ENCODE measurements at regions not wholly inside any gene's neighbourhood (a gene's known extent, or its start where the extent isn't known, plus 50 kb on each side); places are given as distances from the start of the nearest gene placed in this dataset.

GRCh38 chr15:81523867-81524266 is 149.9 kb upstream of the TMC3 start:
- DNase-seq (ENCODE audit: low read depth) = no peak

GRCh38 chr15:81520480-81520879 is 146.5 kb upstream of the TMC3 start:
- DNase-seq (ENCODE audit: low read depth) = no peak

DNA sequence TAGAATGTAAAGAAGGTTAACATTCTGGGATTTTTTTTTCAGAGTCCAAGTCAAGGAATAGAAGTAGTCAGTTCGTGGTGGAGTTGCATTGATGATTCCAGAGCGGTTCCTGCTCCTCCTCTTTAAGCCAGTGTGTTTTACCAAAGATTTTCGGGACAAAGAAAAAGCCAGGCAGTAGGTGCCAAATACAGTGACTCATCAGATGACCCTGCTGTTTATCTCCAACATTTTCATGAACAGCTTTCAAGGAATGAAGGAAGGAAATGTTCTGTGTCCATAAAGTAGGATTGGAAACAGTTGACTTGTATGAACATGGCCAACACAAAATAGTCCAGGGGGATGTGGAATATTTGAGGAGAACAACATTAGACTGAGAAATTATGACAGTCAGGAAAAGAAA is 142.4 kb upstream of the TMC3 start:
- peak; percentile 36 for DNase-seq (ENCODE audit: low read depth)

GRCh38 chr15:81516012-81516411 is 142.0 kb upstream of the TMC3 start:
- DNase-seq (ENCODE audit: low read depth) = no peak

DNA sequence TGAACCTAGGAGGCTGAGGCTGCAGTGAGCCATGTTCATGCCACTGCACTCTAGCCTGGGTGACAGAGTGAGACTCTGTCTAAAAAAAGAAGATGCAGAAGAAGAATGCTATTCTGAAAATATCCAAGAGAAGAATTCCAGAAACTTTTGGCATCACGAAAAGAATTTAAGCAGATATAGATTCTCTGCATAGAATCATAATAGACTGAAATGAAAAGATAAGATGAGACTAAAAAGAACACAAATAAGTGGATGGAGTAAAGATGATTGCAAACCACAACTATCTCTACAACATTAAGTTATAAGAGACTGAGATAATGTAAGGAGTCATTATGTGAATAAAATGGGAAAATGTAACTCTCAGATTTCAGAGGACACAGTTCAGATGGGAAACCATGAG is 140.7 kb upstream of the TMC3 start:
- no peak for DNase-seq (ENCODE audit: low read depth)

GRCh38 chr15:81511138-81511537 is 137.1 kb upstream of the TMC3 start:
- DNase-seq (ENCODE audit: low read depth) = no peak

GRCh38 chr15:81507831-81508230 is 133.8 kb upstream of the TMC3 start:
- no peak for DNase-seq (ENCODE audit: low read depth)

- no peak for DNase-seq (ENCODE audit: low read depth)
These were observed 132.9 kb upstream of the TMC3 start for GRCh38 chr15:81506936-81507335.

- no peak for DNase-seq (ENCODE audit: low read depth)
These were observed 132.1 kb upstream of the TMC3 start for GRCh38 chr15:81506071-81506470.

DNA sequence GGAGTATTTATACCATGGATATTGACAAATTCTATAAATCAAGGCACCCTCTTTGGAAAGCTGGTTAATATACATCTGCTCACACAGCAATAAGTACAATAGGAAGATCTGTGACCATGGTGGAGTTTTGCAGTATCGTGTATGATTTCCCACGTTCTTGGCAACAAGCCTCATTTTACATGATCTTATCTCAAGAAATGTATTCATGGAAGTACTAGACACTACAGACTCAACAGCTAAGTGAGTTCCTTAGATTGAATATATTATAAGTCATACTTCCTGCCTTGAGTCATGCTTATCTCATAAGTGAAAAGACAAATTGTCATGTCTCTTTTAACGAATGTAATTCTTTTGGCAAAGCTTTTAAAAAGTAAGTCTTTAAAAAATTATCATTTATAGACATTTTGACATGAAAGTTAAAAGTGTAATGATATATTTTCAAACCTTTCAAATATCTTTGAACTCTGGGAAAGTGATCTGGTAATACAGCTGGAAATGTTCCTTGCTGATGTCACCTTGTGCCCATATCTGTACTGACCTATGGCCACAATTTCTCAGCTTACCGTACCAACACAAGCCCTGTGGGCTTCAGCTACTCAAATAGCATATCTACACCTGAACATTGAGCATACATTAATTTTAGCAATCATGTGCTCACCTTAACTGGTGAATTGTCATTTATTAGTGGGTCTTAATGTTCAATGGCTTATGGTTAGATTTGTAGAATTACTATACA is 130.3 kb upstream of the TMC3 start:
- peak; percentile 70 for DNase-seq (ENCODE audit: low read depth)

- no peak for DNase-seq (ENCODE audit: low read depth)
These were observed 128.4 kb upstream of the TMC3 start for GRCh38 chr15:81502439-81502838.

DNA sequence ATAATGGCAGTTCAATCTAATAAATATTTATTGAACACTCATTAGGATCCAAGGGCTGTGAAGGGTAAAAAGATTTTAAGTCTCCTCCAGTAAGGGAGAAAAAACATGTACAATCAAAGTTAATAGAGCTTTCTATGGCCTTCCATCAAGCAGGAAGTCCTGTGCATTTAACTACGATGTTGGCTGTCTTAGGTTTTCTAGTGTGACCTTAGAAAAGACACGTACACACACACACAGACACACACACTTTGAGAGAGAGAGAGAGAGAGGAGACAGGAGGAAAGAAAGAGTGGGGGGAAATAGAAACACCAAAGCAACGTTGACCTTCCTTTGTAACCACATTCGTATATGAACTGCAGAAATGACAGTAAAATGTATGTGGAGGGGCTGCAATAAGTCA is 126.1 kb upstream of the TMC3 start:
- no peak for DNase-seq (ENCODE audit: low read depth)

DNA sequence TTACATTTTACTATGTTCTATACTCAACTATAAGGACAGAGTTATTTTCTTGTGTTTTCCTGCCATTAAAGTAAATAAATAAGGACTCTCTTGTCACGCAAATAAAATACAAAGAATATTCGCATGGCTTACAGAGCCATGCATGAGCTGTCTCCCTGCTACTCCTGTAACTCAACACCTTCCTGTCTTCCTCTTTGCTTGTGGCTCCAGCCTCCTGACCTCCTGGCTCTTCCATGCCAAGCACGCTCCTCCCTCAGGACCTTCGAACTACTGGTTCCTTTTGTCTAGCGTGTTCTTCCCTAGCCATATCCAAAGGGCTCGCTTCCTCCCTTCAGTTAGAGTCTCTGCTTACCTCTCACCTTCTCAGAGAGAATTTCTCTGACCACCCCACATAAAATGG is 124.3 kb upstream of the TMC3 start:
- no peak for DNase-seq (ENCODE audit: low read depth)

- no peak for DNase-seq (ENCODE audit: low read depth)
These were observed 123.2 kb upstream of the TMC3 start for GRCh38 chr15:81497238-81497637.

DNA sequence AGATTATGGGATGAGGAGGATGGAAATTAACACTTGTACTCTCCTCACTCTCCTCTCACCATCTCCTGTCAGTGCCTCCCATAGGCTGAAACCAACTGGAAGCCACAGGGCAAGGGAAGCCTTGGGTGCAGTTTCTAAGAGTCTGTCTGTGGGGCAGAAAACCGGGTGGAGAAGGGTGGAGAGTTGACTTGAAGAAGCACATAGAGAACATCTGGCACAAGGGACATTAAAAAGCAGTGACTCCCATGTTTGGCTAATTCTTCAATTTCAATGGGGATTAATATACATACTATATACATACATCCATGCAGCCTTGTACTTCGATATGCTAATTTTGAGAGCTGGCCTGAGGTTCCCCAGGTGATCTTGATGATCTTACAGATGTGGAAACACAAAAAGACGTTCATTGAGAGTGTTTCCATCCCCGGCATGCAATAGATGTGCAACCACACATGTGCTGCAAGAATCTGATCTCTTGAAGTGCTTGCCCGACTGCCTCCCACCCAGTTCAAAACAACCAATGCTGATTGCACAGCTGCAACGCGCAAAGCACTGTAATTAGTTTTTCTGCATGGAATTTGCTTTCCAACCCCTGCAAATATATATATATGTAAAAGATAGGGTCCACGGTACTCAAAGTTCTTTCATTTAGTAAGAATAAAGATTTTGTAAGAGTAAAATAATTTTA is 121.9 kb upstream of the TMC3 start:
- DNase-seq (ENCODE audit: low read depth) = no peak

- DNase-seq (ENCODE audit: low read depth) = no peak
These were observed 119.1 kb upstream of the TMC3 start for GRCh38 chr15:81492969-81493645.

- DNase-seq (ENCODE audit: low read depth) = peak; percentile 20
These were observed 118.4 kb upstream of the TMC3 start for GRCh38 chr15:81492331-81492968.

DNA sequence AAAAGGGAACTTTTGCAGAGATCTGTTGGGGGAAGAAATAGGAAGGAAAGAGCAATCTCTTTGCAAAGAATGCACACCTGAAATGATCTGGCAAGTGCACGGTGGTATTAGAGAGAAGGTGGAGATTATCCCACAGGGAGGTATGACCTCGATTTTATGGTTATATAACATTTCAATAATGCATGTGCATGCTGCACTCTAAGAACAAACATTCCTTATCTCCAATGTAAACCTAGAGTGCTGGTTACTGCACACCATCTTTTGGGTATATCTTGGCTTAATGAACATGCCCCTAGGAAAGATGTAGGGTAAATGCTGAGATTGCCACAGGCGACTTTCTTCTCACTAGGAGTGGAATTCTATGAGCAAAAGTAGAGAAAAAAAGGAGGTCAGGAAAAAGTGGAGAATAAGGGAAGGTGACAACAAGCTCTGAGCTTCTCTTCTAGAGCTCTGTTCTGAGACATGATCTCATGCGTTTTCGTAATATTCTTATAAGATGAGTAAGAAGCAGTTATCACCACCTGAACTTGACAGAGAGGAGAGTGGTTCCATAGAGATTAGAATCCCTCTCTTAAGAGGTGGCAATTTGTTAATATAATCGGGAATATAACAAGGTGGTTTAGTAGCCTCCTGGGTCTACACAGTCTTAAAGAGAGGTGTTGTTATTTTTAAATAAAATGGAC is 117.5 kb upstream of the TMC3 start:
- no peak for DNase-seq (ENCODE audit: low read depth)

DNA sequence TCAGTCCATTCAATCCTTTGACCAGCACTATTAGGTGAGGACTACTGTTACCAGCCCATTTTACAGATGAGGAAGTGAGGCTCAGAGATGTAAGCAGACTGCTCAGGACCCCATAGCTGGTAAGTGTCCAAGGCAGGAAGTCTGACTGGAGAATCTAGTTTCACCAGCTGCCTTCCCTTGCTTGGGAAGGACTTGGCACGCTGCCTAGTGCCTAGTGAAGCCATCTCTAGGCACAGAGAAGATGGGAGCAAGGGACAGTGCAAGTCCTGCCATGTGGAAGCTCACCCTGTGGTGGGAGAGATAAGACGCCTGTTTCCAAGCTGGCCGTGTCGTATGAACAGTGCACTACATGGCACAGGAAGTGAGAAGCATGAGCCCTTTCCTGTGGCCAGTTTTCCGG is 111.8 kb upstream of the TMC3 start:
- no peak for DNase-seq (ENCODE audit: low read depth)

- no peak for DNase-seq (ENCODE audit: low read depth)
These were observed 110.3 kb upstream of the TMC3 start for GRCh38 chr15:81484086-81484955.

GRCh38 chr15:81483496-81483895 is 109.5 kb upstream of the TMC3 start:
- no peak for DNase-seq (ENCODE audit: low read depth)

Data from iris pigment epithelial cell (primary cell).